SU-DHL-6 (cell line): ENCODE measurements at regions not wholly inside any gene's neighbourhood (a gene's known extent, or its start where the extent isn't known, plus 50 kb on each side); places are given as distances from the start of the nearest gene placed in this dataset.

ENCODE experiments used
- H2AFZ ChIP-seq: fragments of 200-600 bp; sonication (generic); 2 replicates; pipeline ENCODE4 v1.6.1; 2014; ENCODE audit warnings: low read depth, mild to moderate bottlenecking, moderate library complexity, mixed read lengths, antibody characterized with exemption, low read length; ENCODE audit not compliant: severe bottlenecking
- H3F3A ChIP-seq: fragments of 200-600 bp; shearing (Covaris generic); 2 replicates; pipeline ENCODE4 v1.6.0; 2016; ENCODE audit warnings: antibody characterized with exemption, mild to moderate bottlenecking; ENCODE audit not compliant: insufficient read depth
- H3K27ac ChIP-seq: fragments of 200-600 bp; sonication (generic); 2 replicates; pipeline ENCODE4 v1.5.1; 2016; ENCODE audit warnings: low read depth, mild to moderate bottlenecking, low read length, moderate library complexity, mixed read lengths
- H3K27me3 ChIP-seq: fragments of 200-600 bp; sonication (generic), shearing (Covaris generic); 2 replicates; pipeline ENCODE4 v1.6.0; 2014; ENCODE audit warnings: mild to moderate bottlenecking, low read length
- H3K36me3 ChIP-seq: fragments of 200-600 bp; sonication (generic); 2 replicates; pipeline ENCODE4 v1.6.1; 2014; ENCODE audit warnings: mild to moderate bottlenecking, low read length, mixed read lengths
- H3K4me2 ChIP-seq: fragments of 300-600, 200-600 bp; shearing (Covaris generic), sonication (generic); 2 replicates; pipeline ENCODE4 v1.6.0; 2014; ENCODE audit warnings: low read length, low read depth, mild to moderate bottlenecking; ENCODE audit not compliant: poor library complexity, severe bottlenecking
- H3K4me3 ChIP-seq: fragments of 200-600 bp; sonication (generic); 2 replicates; pipeline ENCODE4 v1.5.1; 2014; ENCODE audit warnings: antibody characterized with exemption, low read length, mild to moderate bottlenecking, mixed read lengths; ENCODE audit not compliant: insufficient read depth, poor library complexity, severe bottlenecking
- H3K79me2 ChIP-seq: fragments of 200-600 bp; sonication (generic); 2 replicates; pipeline ENCODE4 v1.6.1; 2014; ENCODE audit warnings: mild to moderate bottlenecking, low read length, moderate library complexity; ENCODE audit not compliant: insufficient read depth
- H3K9ac ChIP-seq: fragments of 200-600 bp; sonication (generic); 2 replicates; pipeline ENCODE4 v1.7.0; 2014; ENCODE audit warnings: mild to moderate bottlenecking, low read length
- H3K9me2 ChIP-seq: fragments of 200-600 bp; sonication (generic); replicated peaks from 2 replicates; pipeline ENCODE4 v1.6.1; 2014; ENCODE audit warnings: low read length; ENCODE audit not compliant: insufficient read depth
- H3K9me3 ChIP-seq: fragments of 200-600 bp; sonication (generic); 2 replicates; pipeline ENCODE4 v1.6.1; 2014; ENCODE audit warnings: low read length, mixed read lengths; ENCODE audit not compliant: insufficient read depth
- H4K20me1 ChIP-seq: fragments of 200-600 bp; sonication (generic); 2 replicates; pipeline ENCODE4 v1.6.1; 2014; ENCODE audit warnings: low read depth, mild to moderate bottlenecking, antibody characterized with exemption, low read length, moderate library complexity, mixed read lengths
- CTCF ChIP-seq: fragments of 200-600 bp; sonication (generic); IDR thresholded peaks from one replicate; pipeline ENCODE4 v1.5.1; 2017; ENCODE audit warnings: antibody characterized with exemption, mild to moderate bottlenecking, low read length, moderate library complexity; ENCODE audit not compliant: insufficient read depth, poor library complexity, severe bottlenecking
- EZH2phosphoT487 ChIP-seq: fragments of 200-600 bp; sonication (generic), shearing (Covaris generic); conservative IDR thresholded peaks from 2 replicates; pipeline ENCODE4 v1.6.1; 2018; ENCODE audit warnings: mild to moderate bottlenecking, antibody characterized with exemption, low read length, moderate library complexity, mixed read lengths

- Histone ChIP-seq H3K27me3 (no peaks in the 10 kb centered on the region), H3K9me2 (no peaks in the 10 kb centered on the region), H3K36me3 (no peaks in the 10 kb centered on the region; the same call in 1 of the 2 replicates), H3K9ac (peak overlapping the region; percentile 50), H2AFZ (no peak overlapping the region), H3K4me3 (no peak overlapping the region), H3K9me3 (no peaks in the 10 kb centered on the region), H4K20me1 (no peaks in the 10 kb centered on the region), H3K27ac (peak overlapping the region; percentile 87), H3K4me2 (peak overlapping the region; percentile 64), H3F3A (peaks cover 49% of the 10 kb centered on the region), H3K79me2 (peaks cover 91% of the 10 kb centered on the region)
- no peak for TF ChIP-seq EZH2phosphoT487
- no peak for TF ChIP-seq CTCF
Observed at GRCh38 chr9:626596-626995, 214.9 kb upstream of the DMRT1 start.

DNA sequence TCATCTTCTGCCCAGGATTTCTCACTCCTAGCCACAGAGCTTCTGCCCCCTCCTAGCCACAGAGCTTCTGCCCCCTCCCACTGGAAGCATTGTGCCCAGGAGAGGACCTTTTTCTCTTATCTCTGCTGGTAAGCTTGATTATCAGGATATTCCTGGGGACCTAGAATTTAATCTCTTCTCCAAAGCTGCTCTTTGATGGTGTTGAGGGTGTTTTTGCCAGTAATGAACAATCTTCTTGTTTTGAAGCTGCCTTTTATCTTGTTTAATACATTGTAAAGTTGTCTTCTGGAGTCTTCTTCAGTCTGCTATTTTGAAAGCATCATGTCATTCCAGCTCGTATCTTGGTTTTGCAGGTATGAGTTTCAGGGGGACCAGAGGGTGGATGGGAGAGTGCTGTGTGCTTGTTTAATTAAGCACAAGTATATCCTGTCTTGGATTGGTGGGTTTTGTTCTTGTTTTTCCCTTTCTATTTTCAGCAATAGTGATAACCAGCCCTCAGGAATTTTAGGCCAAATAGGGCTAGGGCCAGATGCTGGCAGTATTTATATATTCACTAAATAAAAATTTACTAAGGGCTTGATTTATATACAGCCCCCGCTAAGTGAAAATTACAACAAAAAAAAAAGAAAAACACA, 214.0 kb upstream of the DMRT1 start:
- H3K27ac ChIP-seq: peak overlapping the region; percentile 87
- H3K27me3 ChIP-seq: no peaks in the 10 kb centered on the region
- H3K9ac ChIP-seq: peak overlapping the region; percentile 50
- H3K36me3 ChIP-seq: no peaks in the 10 kb centered on the region; the same call in 1 of the 2 replicates
- no peak for TF ChIP-seq EZH2phosphoT487
- H4K20me1 ChIP-seq: no peaks in the 10 kb centered on the region
- no peak overlapping the region for H2AFZ ChIP-seq
- no peaks in the 10 kb centered on the region; the same call in 1 of the 2 replicates for H3K9me3 ChIP-seq
- H3F3A ChIP-seq: peaks cover 55% of the 10 kb centered on the region
- H3K4me3 ChIP-seq: no peak overlapping the region
- peak overlapping the region; percentile 64 for H3K4me2 ChIP-seq
- H3K79me2 ChIP-seq: peaks cover 91% of the 10 kb centered on the region
- H3K9me2 ChIP-seq: no peaks in the 10 kb centered on the region

GRCh38 chr9:629146-629545, 212.4 kb upstream of the DMRT1 start:
- peaks cover 4% of the 10 kb centered on the region; the same call in 1 of the 2 replicates for H3K36me3 ChIP-seq
- H2AFZ ChIP-seq: no peak overlapping the region
- peaks cover 48% of the 10 kb centered on the region for H3F3A ChIP-seq
- H3K4me2 ChIP-seq: peak overlapping the region; percentile 32
- H3K9ac ChIP-seq: peak overlapping the region; percentile 18; the same call in 1 of the 2 replicates
- peaks cover 94% of the 10 kb centered on the region for H3K79me2 ChIP-seq
- no peaks in the 10 kb centered on the region for H3K27me3 ChIP-seq
- H3K4me3 ChIP-seq: no peak overlapping the region
- TF ChIP-seq CTCF: no peak
- TF ChIP-seq EZH2phosphoT487: no peak
- H3K9me2 ChIP-seq: no peaks in the 10 kb centered on the region
- H4K20me1 ChIP-seq: no peaks in the 10 kb centered on the region
- H3K27ac ChIP-seq: peak overlapping the region; percentile 87
- H3K9me3 ChIP-seq: no peaks in the 10 kb centered on the region; the same call in 1 of the 2 replicates

DNA sequence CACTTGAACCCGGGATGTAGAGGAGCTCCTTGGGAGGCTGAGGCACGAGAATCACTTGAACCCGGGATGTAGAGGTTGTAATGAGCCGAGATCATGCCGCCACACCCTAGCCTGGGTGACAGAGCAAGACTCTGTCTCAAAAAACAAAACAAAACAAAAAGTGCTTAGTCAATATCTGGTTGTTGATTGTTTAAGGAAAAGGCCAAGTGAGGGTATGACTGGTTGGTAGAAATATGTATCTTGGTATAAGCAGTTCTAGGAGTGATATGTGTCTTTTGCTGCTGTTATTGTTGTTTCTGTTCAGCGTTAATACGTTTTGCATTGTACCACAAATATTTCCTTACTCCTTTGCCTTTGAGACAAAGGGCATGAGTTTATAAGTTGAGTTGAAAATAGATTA, 210.7 kb upstream of the DMRT1 start:
- Histone ChIP-seq H3K9me2 (no peaks in the 10 kb centered on the region), H3K36me3 (peaks cover 4% of the 10 kb centered on the region; the same call in 1 of the 2 replicates), H3K4me3 (no peak overlapping the region), H3K27ac (peak overlapping the region; percentile 43), H3K79me2 (peaks cover 93% of the 10 kb centered on the region), H3F3A (peaks cover 35% of the 10 kb centered on the region), H2AFZ (no peak overlapping the region), H3K27me3 (no peaks in the 10 kb centered on the region), H3K4me2 (no peak overlapping the region), H4K20me1 (no peaks in the 10 kb centered on the region), H3K9ac (no peak overlapping the region), H3K9me3 (no peaks in the 10 kb centered on the region; the same call in 1 of the 2 replicates)
- TF ChIP-seq CTCF: no peak
- no peak for TF ChIP-seq EZH2phosphoT487
